Glutamatergic neuron (in vitro differentiated cells): ENCODE measurements at regions not wholly inside any gene's neighbourhood (a gene's known extent, or its start where the extent isn't known, plus 50 kb on each side); places are given as distances from the start of the nearest gene placed in this dataset.
A peak's percentile ranks its signal among the peaks of the same experiment; 100 is the strongest.
"Not testable (repeated sequence)": the region's sequence is repeated elsewhere in the genome, so short reads cannot be mapped to it uniquely, and the experiment has no call there.

ENCODE experiments used
- DNase-seq: peaks from one replicate; pipeline ENCODE4 v3.0.0; 2022
- H3K27ac Mint-ChIP-seq: one replicate; pipeline ENCODE4 v1.8.0; 2020; ENCODE audit warnings: mild to moderate bottlenecking, mixed read lengths, inconsistent platforms; ENCODE audit not compliant: unreplicated experiment
- H3K27me3 Mint-ChIP-seq: one replicate; pipeline ENCODE4 v1.8.0; 2020; ENCODE audit warnings: mild to moderate bottlenecking, moderate library complexity, mixed read lengths, inconsistent platforms; ENCODE audit not compliant: unreplicated experiment
- H3K36me3 Mint-ChIP-seq: one replicate; pipeline ENCODE4 v1.8.0; 2020; ENCODE audit warnings: mild to moderate bottlenecking, mixed read lengths, inconsistent platforms; ENCODE audit not compliant: unreplicated experiment
- H3K4me1 Mint-ChIP-seq: one replicate; pipeline ENCODE4 v1.8.0; 2020; ENCODE audit warnings: mild to moderate bottlenecking, low read depth, mixed read lengths, inconsistent platforms; ENCODE audit not compliant: unreplicated experiment
- H3K4me3 Mint-ChIP-seq: one replicate; pipeline ENCODE4 v1.8.0; 2020; ENCODE audit warnings: mild to moderate bottlenecking, mixed read lengths, inconsistent platforms; ENCODE audit not compliant: unreplicated experiment
- H3K9me3 Mint-ChIP-seq: one replicate; pipeline ENCODE4 v1.8.0; 2020; ENCODE audit warnings: mild to moderate bottlenecking, moderate library complexity, mixed read lengths, inconsistent platforms; ENCODE audit not compliant: unreplicated experiment
- TF ChIP-seq, protein P1 (sequence below): fragments of 200-600 bp; sonication (generic); IDR thresholded peaks from one replicate; pipeline ENCODE4 v1.5.0; 2021; ENCODE audit not compliant: partially characterized antibody, unreplicated experiment

DNA sequence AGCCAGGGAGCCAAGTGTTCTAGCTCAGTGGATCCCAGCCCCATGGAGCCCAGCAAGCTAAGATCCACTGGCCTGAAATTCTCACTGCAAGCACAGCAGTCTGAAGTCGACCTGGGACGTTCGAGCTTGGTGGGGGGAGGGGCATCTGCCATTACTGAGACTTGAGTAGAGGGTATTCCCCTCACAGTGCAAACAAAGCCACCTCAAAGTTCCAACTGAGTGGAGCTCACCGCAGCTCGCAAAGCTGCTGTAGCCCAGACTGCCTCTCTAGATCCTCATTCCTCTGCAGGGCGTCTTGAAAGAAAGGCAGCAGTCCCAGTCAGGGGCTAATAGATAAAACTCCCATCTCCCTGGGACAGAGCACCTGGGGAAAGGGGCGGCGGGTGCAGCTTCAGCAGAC is 226.3 kb downstream of the ZIC3 start:
- Mint-ChIP-seq H3K36me3 (no peaks in the 10 kb centered on the region), H3K27ac (no peak overlapping the region), H3K9me3 (no peaks in the 10 kb centered on the region), H3K4me1 (no peaks in the 10 kb centered on the region), H3K4me3 (no peak overlapping the region), H3K27me3 (no peaks in the 10 kb centered on the region)
- no peak for DNase-seq
- TF ChIP-seq, protein P1, sequence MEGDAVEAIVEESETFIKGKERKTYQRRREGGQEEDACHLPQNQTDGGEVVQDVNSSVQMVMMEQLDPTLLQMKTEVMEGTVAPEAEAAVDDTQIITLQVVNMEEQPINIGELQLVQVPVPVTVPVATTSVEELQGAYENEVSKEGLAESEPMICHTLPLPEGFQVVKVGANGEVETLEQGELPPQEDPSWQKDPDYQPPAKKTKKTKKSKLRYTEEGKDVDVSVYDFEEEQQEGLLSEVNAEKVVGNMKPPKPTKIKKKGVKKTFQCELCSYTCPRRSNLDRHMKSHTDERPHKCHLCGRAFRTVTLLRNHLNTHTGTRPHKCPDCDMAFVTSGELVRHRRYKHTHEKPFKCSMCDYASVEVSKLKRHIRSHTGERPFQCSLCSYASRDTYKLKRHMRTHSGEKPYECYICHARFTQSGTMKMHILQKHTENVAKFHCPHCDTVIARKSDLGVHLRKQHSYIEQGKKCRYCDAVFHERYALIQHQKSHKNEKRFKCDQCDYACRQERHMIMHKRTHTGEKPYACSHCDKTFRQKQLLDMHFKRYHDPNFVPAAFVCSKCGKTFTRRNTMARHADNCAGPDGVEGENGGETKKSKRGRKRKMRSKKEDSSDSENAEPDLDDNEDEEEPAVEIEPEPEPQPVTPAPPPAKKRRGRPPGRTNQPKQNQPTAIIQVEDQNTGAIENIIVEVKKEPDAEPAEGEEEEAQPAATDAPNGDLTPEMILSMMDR = no peak

GRCh38 chrX:137797926-137798325 is 232.0 kb downstream of the ZIC3 start:
- H3K4me3 Mint-ChIP-seq, H3K9me3 Mint-ChIP-seq, DNase-seq, H3K4me1 Mint-ChIP-seq, H3K27me3 Mint-ChIP-seq, H3K36me3 Mint-ChIP-seq, H3K27ac Mint-ChIP-seq: not testable (repeated sequence)

GRCh38 chrX:137823257-137823656 is 257.3 kb downstream of the ZIC3 start:
- no peaks in the 10 kb centered on the region for H3K36me3 Mint-ChIP-seq
- H3K4me1 Mint-ChIP-seq = no peaks in the 10 kb centered on the region
- H3K27ac Mint-ChIP-seq = no peak overlapping the region
- no peaks in the 10 kb centered on the region for H3K9me3 Mint-ChIP-seq
- DNase-seq = no peak
- TF ChIP-seq, protein P1 = peak; percentile 55
- H3K27me3 Mint-ChIP-seq = no peaks in the 10 kb centered on the region
- H3K4me3 Mint-ChIP-seq = no peak overlapping the region

DNA sequence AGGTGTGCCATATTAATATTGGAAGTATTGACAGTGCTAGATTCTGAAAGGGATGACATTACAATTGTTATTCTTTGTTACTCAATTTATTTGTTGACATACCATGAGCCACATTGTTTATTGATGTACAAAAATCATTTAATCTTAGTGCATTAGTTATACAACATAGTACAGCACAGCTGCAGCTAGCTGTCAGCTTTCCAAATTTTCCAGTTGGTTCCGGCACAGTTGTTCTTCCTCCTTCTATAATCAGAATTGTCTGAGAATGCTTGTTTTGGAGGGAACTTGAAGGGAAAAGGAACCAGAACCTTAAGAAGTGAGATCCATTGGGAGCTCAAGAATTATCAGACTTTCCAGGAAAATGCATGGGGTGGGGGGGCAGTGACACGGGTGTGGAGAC is 281.4 kb downstream of the ZIC3 start:
- H3K4me3 Mint-ChIP-seq = no peak overlapping the region
- no peaks in the 10 kb centered on the region for H3K36me3 Mint-ChIP-seq
- TF ChIP-seq, protein P1 = no peak
- no peak for DNase-seq
- H3K9me3 Mint-ChIP-seq = no peaks in the 10 kb centered on the region
- H3K27me3 Mint-ChIP-seq = no peaks in the 10 kb centered on the region
- H3K27ac Mint-ChIP-seq = no peak overlapping the region
- no peaks in the 10 kb centered on the region for H3K4me1 Mint-ChIP-seq

DNA sequence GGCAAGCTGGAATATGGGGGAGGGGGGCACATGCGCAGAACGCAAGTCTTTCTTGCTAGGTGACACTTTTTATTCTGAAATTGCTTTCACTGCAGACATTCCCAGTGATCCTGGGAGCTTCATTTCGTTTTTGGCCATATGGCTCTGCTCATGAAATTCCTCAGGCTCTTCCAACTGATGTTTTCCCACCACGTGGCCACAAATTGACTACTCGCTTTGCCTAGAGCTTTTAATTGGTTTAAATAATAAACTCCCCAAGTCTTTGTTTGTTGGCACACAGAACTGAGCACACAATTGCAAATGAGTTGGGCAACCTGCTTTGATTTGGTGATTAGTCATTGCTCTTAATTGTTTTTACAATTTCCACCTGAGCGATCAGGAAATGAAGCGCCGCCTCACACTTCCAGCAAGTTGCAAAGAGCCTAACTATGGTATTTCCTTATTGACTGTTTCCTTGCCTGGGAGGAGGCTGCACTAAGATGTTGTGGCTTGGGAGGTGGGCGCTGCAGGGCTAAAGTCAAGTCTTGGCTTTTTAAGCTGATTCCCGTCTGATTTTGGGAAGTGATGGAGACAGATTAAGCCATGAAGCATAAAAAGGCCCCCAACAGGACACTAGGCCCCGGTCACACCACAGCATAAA is 282.5 kb downstream of the ZIC3 start:
- TF ChIP-seq, protein P1 = no peak
- no peak overlapping the region for H3K27ac Mint-ChIP-seq
- H3K27me3 Mint-ChIP-seq = no peaks in the 10 kb centered on the region
- no peaks in the 10 kb centered on the region for H3K4me1 Mint-ChIP-seq
- H3K9me3 Mint-ChIP-seq = no peaks in the 10 kb centered on the region
- H3K4me3 Mint-ChIP-seq = no peak overlapping the region
- DNase-seq = no peak
- H3K36me3 Mint-ChIP-seq = no peaks in the 10 kb centered on the region
